ENCODE measurements at regions not wholly inside any gene's neighbourhood (a gene's known extent, or its start where the extent isn't known, plus 50 kb on each side); places are given as distances from the start of the nearest gene placed in this dataset.
A peak's percentile ranks its signal among the peaks of the same experiment; 100 is the strongest.

- ChIA-PET POLR2A (no interaction called here), CTCF (no interaction called here)
- no peaks in the 10 kb centered on the region for H3K79me2 ChIP-seq (ENCODE audit: control insufficient read depth, insufficient read depth, low read length)
- H3K9me3 Mint-ChIP-seq (ENCODE audit: insufficient read depth) = peaks cover 2% of the 10 kb centered on the region
- H3K27me3 ChIP-seq (replicated peaks in 1 of 4; ENCODE audit: control extremely low read depth in 1 of 4, control insufficient read depth in 3 of 4, insufficient read depth in 4 of 4, low read length in 3 of 4) = no peaks in the 10 kb centered on the region
- no peak overlapping the region for H3K9ac ChIP-seq (ENCODE audit: low read length)
- H3K9me3 ChIP-seq (ENCODE audit: control extremely low read depth in 1 of 3, control insufficient read depth in 2 of 3, insufficient read depth in 1 of 3, low read length in 2 of 3) = peaks cover 0 to 4% (median 0%) of the 10 kb centered on the region in 3 donors
- no peaks in the 10 kb centered on the region for H4K20me1 ChIP-seq (ENCODE audit: control insufficient read depth, insufficient read depth, low read length, poor library complexity, severe bottlenecking)
- no peak for TF ChIP-seq EZH2 (IDR thresholded peaks at IDR 0.05; ENCODE audit: borderline replicate concordance, insufficient read depth, low read depth, low read length, poor library complexity, severe bottlenecking)
- peak overlapping the region; percentile 65 for H3K27ac Mint-ChIP-seq
- no peaks in the 10 kb centered on the region for H3K4me1 Mint-ChIP-seq
- ATAC-seq (ENCODE audit: low read depth) (no peak), DNase-seq (no peak)
- H3K27ac ChIP-seq (ENCODE audit: low read length in 2 of 2) = no peak overlapping the region
- H3K27me3 Mint-ChIP-seq = no peaks in the 10 kb centered on the region
- H2AFZ ChIP-seq (ENCODE audit: insufficient read depth, low read depth, low read length, poor library complexity, severe bottlenecking) = no peak overlapping the region
- no peak overlapping the region for H3K4me3 ChIP-seq (ENCODE audit: control extremely low read depth in 1 of 5, extremely low read depth in 1 of 5, insufficient read depth in 1 of 5, low read depth in 2 of 5, low read length in 4 of 5)
- intact Hi-C loops (cut with micrococcal nuclease) = no loop called here
- H3K36me3 ChIP-seq (replicated peaks in 1 of 2; ENCODE audit: control extremely low read depth in 1 of 2, control insufficient read depth in 1 of 2, extremely low read depth in 1 of 2, insufficient read depth in 2 of 2, low read length in 1 of 2) = no peaks in the 10 kb centered on the region
- H3K4me2 ChIP-seq (replicated peaks; ENCODE audit: low read depth, low read length, poor library complexity, severe bottlenecking) = no peak overlapping the region
- H3K4me3 Mint-ChIP-seq = no peak overlapping the region
- H3K4me1 ChIP-seq (ENCODE audit: control insufficient read depth in 2 of 2, insufficient read depth in 2 of 2, low read length in 2 of 2) = no peaks in the 10 kb centered on the region
- no CpG with 5 or more reads among the region's 4 CpGs for WGBS (ENCODE audit: insufficient coverage)
Measured at GRCh38 chrX:40984962-40985361, 100.3 kb upstream of the USP9X start.

DNA sequence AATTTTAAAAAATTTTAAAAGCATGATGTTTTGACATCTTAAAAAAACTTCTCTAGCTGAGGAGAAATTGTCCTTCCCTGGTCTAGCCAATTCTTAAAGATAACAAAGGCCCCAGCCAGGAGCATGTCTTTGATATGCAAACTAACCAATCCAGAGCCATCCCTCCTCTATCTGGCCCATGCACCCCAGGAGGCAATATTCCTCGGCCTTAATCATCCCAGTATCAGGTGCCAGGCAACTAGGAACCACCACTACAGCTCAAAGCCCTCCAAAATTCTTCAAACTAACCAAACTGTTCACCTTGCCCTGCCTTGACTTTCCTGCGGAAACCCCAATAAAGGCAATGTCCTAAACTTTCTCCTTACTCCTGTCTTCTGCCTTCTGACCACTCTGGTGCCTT is 97.8 kb upstream of the USP9X start:
- no peak overlapping the region for H3K4me3 ChIP-seq (ENCODE audit: control extremely low read depth in 1 of 5, extremely low read depth in 1 of 5, insufficient read depth in 1 of 5, low read depth in 2 of 5, low read length in 4 of 5)
- TF ChIP-seq, protein P1, sequence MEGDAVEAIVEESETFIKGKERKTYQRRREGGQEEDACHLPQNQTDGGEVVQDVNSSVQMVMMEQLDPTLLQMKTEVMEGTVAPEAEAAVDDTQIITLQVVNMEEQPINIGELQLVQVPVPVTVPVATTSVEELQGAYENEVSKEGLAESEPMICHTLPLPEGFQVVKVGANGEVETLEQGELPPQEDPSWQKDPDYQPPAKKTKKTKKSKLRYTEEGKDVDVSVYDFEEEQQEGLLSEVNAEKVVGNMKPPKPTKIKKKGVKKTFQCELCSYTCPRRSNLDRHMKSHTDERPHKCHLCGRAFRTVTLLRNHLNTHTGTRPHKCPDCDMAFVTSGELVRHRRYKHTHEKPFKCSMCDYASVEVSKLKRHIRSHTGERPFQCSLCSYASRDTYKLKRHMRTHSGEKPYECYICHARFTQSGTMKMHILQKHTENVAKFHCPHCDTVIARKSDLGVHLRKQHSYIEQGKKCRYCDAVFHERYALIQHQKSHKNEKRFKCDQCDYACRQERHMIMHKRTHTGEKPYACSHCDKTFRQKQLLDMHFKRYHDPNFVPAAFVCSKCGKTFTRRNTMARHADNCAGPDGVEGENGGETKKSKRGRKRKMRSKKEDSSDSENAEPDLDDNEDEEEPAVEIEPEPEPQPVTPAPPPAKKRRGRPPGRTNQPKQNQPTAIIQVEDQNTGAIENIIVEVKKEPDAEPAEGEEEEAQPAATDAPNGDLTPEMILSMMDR (IDR thresholded peaks at IDR 0.05) = no peak
- TF ChIP-seq EZH2 (IDR thresholded peaks at IDR 0.05; ENCODE audit: borderline replicate concordance, insufficient read depth, low read depth, low read length, poor library complexity, severe bottlenecking) = no peak
- peaks cover 2% of the 10 kb centered on the region for H3K9me3 Mint-ChIP-seq (ENCODE audit: insufficient read depth)
- H3K36me3 ChIP-seq (replicated peaks in 1 of 2; ENCODE audit: control extremely low read depth in 1 of 2, control insufficient read depth in 1 of 2, extremely low read depth in 1 of 2, insufficient read depth in 2 of 2, low read length in 1 of 2) = no peaks in the 10 kb centered on the region
- no peak overlapping the region for H2AFZ ChIP-seq (ENCODE audit: insufficient read depth, low read depth, low read length, poor library complexity, severe bottlenecking)
- H4K20me1 ChIP-seq (ENCODE audit: control insufficient read depth, insufficient read depth, low read length, poor library complexity, severe bottlenecking) = no peaks in the 10 kb centered on the region
- H3K27ac Mint-ChIP-seq = no peak overlapping the region
- WGBS (ENCODE audit: insufficient coverage) = 80% methylated on average over 1 of the region's 2 CpGs
- H3K27me3 Mint-ChIP-seq = no peaks in the 10 kb centered on the region
- ChIA-PET POLR2A (no interaction called here), CTCF (no interaction called here)
- H3K4me1 Mint-ChIP-seq = no peaks in the 10 kb centered on the region
- peaks cover 0 to 6% (median 0%) of the 10 kb centered on the region in 3 donors for H3K9me3 ChIP-seq (ENCODE audit: control extremely low read depth in 1 of 3, control insufficient read depth in 2 of 3, insufficient read depth in 1 of 3, low read length in 2 of 3)
- no peak overlapping the region for H3K4me2 ChIP-seq (replicated peaks; ENCODE audit: low read depth, low read length, poor library complexity, severe bottlenecking)
- no peaks in the 10 kb centered on the region for H3K27me3 ChIP-seq (replicated peaks in 1 of 4; ENCODE audit: control extremely low read depth in 1 of 4, control insufficient read depth in 3 of 4, insufficient read depth in 4 of 4, low read length in 3 of 4)
- ATAC-seq (ENCODE audit: low read depth) (no peak), DNase-seq (no peak)
- intact Hi-C loops (cut with micrococcal nuclease) = no loop called here
- H3K9ac ChIP-seq (ENCODE audit: low read length) = no peak overlapping the region
- no peaks in the 10 kb centered on the region for H3K4me1 ChIP-seq (ENCODE audit: control insufficient read depth in 2 of 2, insufficient read depth in 2 of 2, low read length in 2 of 2)
- H3K27ac ChIP-seq (ENCODE audit: low read length in 2 of 2) = no peak overlapping the region
- no peaks in the 10 kb centered on the region for H3K79me2 ChIP-seq (ENCODE audit: control insufficient read depth, insufficient read depth, low read length)
- H3K4me3 Mint-ChIP-seq = no peak overlapping the region

Measured in B cell (primary cell).